HG03045 (cell line): ENCODE measurements at regions not wholly inside any gene's neighbourhood (a gene's known extent, or its start where the extent isn't known, plus 50 kb on each side); places are given as distances from the start of the nearest gene placed in this dataset.

Experiments
- ATAC-seq: cut with Tn5 transposase; IDR thresholded peaks from one replicate; pipeline ENCODE4 v1.9.1; 2021; ENCODE audit warnings: mild to moderate bottlenecking, moderate library complexity; ENCODE audit not compliant: unreplicated experiment

DNA sequence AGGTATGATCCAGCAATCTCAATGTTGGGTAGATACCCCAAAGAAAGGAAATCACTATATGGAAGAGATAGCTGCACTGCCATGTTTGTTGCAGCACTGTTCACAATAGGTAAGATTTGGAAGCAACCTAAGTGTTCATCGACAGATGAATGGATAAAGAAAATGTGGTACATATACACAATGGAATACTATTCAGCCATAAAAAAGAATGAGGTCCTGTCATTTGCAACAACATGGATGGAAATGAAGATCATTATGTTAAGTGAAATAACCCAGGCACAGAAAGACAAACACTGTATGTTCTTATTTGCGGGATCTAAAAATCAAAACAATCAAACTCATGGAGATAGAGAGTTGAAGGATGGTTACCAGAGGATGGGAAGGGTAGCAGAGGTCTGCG lies 372.4 kb upstream of the SPRED2 start:
- no peak for ATAC-seq

DNA sequence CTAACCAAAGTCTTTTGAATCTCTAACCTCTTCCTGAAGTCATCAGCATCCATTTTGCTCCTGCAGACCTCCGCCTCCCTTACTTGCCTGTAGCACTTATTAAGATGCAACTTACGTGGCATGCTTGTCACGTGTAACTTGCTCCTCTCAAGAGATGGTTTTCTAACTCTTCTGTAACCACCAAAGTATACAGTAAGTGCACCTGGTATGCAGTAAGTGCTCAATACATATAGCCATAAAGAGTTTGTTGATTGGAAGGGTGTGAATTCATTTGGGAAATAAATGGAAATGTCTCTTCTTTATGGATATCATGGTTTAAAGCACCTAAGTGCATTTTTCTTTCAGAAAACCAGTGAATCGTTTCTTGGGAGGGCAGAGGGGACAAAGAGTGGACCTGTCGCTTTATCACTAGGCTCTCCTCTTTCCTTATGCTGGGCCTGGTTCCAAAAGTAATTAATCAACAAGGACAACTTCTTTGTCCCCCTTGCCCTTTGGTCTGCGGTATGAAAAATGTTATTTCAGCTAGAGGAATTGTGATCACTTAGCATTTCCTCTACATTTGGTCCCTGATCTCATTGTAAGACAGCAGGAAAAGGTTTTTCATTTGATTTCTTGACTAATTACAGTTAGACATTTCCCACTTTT lies 370.0 kb upstream of the SPRED2 start:
- no peak for ATAC-seq

DNA sequence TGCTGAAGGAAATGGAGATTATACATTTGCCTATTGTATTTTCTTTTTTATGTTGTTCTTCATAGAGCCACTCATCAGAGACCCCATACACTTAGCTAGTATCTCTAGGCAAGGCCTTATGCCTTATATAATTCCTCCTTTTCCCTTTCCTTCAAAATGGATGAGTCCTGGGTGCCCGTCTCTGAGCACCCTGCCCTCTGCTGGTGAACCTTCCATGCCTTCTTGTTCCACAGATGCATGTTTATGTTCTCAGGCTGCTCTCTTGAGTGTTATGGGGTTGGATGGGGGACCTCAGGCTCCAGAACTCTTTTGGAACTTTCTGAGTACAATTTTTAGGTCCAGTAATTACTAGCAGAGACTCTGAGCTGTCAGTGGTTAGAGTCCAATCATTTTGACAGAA lies 368.6 kb upstream of the SPRED2 start:
- no peak for ATAC-seq

DNA sequence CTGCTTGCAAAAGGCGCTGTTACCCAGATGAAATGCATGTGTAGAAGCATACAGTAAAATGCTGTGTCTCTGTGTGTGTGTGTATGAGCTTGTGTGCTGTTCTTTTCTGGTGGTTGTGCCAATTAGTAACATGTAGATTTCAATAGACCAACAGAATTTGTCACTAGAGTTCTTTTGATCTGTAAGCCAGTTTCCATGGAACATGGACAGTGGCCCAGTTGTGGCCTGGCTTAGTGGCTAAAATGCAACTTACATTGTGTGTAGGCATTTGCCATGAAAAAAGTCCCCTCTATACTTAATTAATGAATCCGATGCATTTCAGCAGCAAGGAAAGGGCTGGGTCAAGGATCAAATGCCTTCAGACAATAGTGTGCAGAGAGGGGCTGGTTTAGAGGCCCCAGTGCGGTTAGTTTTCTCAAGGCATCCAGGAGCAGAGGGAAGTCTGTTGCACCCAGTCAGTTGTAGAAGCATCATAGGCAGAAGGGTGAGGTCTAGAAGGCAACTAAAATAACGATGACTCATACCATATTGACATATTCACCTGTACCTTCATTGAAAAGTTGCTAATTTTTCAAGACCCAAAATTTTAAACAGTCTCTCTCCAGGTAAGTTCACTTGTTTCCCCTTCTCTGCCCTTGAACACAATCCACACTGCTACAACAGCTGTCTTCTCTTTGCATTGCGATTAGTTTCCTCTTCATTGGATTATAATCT lies 366.9 kb upstream of the SPRED2 start:
- no peak for ATAC-seq

DNA sequence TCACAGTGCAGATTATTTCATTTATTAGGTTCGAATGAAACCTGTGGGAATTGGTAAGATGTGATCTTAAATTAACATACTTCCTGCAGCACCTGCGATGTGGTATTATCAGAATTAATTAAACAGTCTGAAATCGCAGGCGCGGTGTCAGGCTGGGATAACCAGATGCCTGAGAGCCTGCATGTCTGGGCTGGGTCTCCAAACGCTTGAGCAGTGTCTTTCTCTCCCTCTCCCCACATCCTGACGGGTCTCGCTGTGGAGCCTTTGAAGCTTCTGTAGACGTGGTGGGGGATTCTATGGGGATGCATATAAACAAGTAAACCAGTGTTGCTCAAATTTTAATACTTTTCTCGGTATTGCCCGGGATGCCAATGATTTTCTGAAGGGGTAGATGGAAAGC lies 366.2 kb upstream of the SPRED2 start:
- ATAC-seq = no peak

DNA sequence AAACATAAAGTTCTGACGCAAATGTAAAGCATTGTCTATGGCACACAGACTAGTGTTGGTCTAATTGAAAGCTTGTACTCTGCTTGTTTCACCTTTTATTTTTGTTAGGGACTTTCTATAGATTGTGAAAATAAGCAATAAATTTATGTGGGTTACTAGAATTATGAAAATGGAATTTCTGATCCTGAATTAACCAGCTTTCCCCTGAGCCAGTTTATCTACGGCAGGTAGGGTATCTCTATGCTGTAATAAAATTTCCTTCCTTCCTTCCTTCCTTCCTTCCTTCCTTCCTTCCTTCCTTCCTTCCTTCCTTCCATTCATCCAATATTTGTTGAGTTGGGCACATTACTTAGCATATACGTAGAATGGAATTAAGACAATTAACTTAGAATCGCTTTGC lies 362.6 kb upstream of the SPRED2 start:
- ATAC-seq = no peak

DNA sequence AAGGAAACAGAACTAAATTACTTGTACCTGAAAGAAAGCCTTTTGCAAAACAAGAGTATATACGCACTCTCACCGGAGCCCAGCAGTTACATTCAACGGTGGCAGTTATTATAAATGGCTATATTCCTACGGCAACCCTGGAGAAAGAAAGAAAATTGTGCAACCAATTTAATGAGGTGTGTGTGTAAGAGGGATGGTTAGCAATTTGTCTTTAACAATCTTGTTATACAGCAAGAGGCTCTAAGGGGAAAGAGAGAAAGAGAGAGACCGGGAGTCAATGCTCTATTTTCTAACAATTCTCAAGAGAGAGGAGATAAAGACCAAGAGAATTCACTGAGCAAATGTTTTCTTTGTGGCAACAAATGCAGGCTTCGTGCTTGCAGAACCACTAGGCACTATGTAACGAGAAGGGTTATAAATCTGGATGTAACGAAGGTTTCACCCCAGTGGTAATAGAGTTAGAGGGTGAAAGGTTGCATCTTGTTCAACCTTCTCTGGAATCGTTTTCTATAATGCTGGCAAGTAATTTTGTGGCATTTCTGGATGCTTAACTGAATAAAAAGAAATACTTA lies 359.1 kb upstream of the SPRED2 start:
- no peak for ATAC-seq

DNA sequence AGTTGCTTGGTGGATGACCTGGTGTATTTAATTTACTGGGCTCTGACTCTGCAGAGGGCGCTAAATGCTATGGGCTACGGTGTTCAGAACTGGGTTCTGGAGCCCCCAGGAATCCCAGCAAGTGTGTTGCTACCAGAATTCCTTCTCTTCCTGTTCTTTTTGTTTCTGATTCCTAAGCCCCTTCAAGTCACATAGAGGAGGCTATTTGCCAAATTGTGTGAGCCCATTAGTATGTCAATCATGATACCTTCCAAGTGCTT lies 358.2 kb upstream of the SPRED2 start:
- ATAC-seq = no peak

DNA sequence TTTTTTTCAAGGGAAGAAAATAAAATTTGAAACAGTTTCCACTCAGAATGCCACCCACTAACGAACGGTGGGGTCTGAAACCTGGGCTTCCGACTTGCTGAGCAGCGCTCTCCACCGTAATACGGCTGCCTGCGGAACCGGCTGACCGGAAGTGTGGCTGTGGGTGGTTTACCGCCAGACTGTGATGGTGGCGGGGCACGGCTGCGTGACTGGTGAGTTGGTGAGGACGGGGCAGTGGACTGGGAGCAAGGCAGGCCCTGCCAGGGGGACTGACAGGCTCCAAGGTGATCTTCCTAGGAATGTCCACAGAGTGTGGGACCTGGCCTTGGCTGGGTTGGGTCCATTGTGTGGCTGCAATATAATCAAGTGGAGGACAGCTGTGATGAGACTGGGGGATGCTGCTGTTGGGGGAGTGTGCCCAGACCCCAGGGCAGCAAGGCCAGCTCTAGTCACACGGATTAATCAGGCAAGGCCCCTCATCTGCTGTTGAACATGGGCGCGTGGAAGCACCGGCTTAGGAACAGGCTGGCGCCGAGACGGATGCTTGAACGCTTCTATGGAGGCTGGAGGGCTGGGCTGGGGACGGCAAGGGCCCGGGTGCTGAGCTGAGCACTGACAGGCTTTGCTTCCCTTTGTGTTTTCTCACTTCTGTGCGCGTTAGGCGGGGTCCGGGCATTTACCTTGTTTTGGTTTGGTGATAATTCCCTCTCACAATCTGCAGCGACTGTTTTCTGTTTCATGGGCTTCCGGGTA lies 357.7 kb upstream of the SPRED2 start:
- ATAC-seq = no peak

DNA sequence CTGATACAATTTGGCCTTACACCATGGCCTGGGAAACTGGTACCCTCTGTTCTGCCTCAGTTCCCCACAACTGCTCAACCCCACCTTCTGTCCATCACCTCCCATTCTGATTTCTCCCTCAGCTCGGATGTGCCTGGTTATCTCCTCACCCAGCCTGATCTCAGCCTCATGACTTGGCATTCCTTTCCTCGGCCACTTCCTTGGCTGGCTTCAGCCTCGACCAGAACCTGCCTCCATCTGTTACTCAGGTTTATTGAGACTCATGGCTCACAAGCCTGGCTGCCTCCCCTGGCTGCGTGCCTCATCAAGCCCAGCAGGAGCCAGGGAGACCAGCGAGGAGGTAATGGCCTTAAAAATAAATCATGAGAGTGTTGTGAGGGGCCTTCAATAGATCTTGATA lies 356.2 kb upstream of the SPRED2 start:
- ATAC-seq = no peak

DNA sequence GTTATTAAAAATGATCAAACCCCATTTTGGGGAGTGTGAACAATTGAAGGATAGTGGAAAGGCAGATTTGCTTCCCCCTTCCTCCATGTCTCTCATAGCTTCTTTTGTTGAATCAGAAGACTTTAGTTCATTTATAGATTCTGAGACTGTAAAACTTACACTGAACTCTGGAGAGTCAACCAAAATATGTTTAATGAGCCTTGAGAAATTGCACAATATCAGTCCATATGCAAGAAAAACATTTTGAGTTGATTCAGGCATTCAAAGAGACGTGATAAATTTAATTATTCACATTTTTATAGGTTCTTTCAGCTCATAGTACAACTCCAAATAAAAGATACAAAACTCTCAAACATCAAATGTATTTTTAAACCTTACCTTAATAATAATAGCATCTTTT lies 354.4 kb upstream of the SPRED2 start:
- ATAC-seq = no peak

DNA sequence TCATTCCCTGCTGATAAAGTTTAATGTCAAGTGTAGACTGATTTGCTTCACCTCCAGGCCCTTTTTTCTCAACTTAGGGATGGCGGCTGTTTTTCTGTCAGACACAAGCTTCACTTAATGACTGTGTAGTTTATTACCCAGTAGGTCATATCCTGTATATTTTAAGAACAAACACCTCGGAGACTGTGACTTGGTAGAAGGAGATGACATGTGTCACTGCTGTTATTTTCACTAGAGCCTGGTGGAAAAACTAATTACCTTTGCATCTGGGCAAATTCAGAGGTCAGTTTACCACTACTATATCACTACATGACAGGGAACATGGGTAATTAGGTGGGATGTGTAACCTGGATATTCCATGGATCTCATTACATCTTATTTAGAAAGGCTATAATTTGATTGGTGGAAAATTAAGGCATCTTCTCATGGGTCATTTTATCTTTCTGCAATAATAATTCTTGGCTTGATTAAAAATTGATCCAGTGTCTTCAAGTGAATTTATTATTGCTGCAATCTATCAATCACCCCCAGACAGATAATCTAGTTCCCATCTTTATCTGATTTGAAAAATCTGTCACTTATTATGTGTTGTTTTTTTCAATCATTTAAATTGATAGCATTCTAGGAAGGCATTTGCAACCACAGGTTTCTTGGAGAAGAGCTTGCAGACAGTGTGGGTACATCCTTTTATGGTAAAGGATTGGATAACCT lies 353.8 kb upstream of the SPRED2 start:
- ATAC-seq = no peak

DNA sequence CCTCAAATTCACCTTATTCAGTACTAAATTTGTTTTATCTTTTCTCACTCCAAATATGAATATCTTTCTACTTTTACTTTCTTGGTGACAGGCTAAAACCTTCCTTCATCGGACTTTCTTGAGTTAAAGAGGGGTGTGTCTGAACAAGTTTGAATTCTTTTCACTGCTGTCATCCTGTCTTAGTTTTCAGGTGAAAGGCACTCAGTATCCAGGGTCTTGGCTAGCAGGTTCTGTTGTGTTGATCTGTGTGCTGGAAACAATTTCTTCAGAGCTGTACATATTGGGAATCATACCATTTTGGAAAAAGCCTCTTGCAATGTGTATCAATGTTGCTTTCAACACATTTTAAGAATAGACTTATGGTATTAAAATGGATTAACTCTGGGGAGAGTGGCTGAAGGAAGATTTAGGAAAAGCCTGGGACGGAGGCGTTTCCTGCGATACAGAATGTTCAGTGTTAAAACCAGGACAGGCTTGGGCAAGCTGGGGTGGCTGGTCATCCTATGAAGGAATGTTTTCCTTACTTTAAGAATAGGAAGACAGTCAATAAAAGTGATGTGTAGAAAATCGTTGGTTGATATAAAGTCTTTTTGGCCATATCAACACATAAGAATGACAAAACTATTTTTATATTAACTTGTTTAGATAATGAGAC lies 350.7 kb upstream of the SPRED2 start:
- ATAC-seq = no peak

DNA sequence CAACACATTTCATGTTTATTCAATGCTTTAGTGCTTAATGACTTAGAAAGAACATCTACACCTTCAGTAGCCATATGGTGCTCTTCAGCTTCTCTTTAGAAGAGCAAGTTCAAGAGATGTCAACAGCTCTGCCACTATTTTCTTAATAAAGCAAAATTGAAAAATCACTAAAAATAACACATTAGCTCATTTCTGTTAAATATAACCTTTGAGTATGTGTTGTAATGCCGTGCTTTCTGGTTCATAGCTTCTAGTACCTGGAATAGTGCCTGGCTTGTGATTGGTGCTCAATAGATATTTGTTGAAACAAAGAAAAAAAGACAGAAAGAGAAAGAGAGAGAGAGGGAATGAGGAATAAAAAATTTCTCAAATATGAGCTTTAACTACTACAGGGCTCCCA lies 349.8 kb upstream of the SPRED2 start:
- ATAC-seq = no peak

DNA sequence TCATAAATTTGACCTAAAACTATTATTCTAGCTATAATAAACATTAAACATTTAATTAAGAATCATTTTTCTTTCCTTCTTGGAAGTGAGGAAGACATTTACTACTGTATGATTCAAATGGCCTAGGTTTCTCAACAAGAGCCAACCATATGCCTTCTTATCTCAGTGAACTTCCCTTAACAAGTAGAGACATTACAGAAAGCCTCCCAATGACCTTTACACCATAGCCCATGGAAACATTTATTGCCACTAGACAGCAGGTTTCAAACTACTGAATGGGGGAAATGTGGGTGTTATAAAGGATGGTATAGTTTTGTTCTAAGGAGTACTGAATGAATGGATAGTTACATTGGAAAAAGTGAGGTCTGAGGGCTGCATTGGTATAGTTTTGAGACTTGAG lies 349.4 kb upstream of the SPRED2 start:
- no peak for ATAC-seq

DNA sequence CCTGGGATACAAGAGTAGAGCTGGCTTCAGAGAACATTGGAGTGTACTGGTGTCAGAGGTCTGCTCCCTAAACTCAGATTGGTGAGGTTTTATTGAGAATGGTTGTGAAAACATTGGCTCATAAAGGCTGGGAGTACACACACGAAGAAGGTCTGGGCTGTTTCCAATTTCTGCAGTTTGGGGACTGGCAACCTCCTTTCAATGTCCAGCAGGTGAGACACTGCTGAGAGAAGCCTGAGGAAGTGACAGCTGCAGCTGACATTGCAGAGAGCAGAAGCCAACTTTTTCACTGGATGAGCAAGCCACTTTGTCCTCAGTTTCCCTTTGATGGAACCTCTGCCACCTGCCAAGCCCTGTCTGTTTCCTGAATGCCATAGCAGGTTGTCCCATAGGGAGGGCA lies 346.6 kb upstream of the SPRED2 start:
- no peak for ATAC-seq

DNA sequence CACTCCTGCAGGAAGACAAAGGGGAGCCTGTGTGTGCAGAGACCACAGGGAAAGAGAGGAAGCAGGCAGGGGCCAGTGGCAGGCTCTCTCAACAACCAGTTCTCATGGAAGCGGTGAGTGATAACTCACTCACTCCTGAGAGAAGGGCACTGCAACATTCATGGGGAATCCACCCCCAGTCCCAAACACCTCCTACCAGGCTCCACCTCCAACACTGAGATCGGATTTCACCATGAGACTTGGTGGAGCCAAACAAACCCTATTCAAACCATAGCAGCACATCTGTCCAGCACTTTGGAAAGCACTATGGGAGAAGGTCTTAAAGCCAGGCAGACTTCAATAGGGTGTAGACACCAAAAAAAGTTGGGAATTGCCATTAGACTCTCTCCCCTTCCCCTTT lies 345.7 kb upstream of the SPRED2 start:
- ATAC-seq = no peak

DNA sequence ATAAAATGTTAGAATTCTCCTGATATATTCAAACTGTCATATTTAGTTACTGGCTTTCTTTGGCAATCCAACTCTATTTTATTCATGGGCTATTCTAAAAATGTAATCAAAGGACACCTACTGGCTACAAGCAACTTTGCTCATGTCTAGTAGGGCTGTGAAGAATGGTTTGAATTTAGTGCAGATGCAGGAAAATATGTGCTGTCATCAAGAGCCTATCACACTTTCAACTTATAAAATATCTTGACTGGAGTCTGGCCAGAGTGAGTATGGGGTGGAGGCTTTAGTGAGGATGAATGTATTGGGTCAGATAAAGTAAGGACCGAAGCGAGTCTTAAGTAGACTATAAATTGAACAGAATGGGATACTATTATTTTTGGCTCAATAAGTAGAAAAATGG lies 343.4 kb upstream of the SPRED2 start:
- ATAC-seq = no peak

DNA sequence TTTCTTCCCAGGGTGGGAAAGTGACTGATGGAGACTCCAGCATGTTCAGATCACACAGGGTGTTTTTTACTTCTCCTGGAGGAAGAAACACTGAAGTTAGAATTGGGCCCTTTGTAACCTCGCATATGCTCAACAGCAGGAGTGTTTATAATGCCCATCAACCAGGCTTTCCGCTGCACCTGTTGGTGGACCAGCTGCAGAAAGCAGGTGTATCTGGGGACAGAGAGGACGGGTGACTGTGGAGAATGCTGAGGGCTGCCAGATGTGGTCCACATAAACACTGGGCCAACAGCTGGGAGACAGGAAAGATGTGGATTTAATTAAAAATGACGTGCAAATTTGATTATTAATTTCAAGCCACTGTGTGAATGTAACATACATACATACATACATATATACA lies 335.5 kb upstream of the SPRED2 start:
- ATAC-seq = no peak

DNA sequence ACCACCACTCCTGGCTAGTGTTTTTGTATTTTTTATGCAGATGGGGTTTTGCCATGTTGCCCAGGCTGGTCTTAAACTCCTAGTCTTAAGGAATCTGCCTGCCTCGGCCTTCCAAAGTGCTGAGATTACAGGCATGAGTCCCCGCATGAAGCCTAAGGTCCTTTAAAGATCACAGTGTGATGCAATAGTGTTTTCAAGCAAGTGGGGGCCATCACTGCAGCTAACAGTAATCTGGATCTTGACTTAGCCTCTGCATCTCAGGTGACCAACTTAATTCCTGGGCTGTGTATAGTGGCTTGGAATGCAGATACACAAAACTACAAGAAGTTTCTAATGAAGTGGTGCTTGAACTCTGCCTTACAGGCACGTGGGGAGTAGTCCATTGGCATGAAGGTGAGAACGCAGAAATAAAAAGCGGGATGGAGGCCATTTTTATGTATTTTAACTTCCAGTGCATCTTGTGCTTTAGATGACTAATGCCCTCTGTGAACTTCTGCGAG lies 334.4 kb upstream of the SPRED2 start:
- no peak for ATAC-seq

DNA sequence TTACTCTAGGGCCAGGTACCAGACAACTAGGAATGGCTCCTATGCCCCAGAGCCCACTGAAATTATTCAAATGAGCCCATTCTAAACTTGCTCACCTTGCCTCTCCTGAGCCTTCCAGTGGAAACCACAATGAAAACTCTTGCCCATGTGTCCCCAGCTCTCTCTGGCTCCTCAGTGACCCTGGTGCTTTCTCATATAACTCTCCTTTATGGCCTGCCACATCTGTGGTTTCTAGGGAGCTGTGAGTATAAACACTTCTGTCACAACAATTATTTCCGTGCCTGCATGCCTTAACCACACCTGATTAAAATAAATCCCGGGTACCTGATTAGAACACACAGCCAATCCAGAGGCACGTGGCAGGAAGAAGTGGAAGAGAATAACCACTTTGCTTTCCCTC lies 333.0 kb upstream of the SPRED2 start:
- no peak for ATAC-seq
